GM23338 (cell line): ENCODE measurements at regions not wholly inside any gene's neighbourhood (a gene's known extent, or its start where the extent isn't known, plus 50 kb on each side); places are given as distances from the start of the nearest gene placed in this dataset.

ENCODE experiments used
- ATAC-seq: fragments of 200-7000 bp; cut with Tn5 transposase; 3 replicates; pipeline ENCODE4 v1.9.1; 2020
- DNase-seq: peaks from one replicate; pipeline ENCODE4 v3.0.0-alpha.2; 2015; ENCODE audit warnings: low spot score
- H2AFZ ChIP-seq: fragments of 200-600 bp; sonication (generic); 2 replicates; pipeline ENCODE4 v1.8.0; 2016; ENCODE audit warnings: antibody characterized with exemption, mild to moderate bottlenecking, moderate library complexity
- H3F3A ChIP-seq: fragments of 200-600 bp; sonication (generic); replicated peaks from 2 replicates; pipeline ENCODE4 v1.8.0; 2017; ENCODE audit warnings: antibody characterized with exemption, mixed run types, low read depth
- H3K27ac ChIP-seq: fragments of 200-600 bp; sonication (generic); 2 replicates; pipeline ENCODE4 v1.6.1; 2016; ENCODE audit warnings: low read depth
- H3K27me3 ChIP-seq: fragments of 200-600 bp; sonication (generic); 2 replicates; pipeline ENCODE4 v1.8.0; 2016; ENCODE audit warnings: mild to moderate bottlenecking, mixed run types, moderate library complexity; ENCODE audit not compliant: insufficient read depth
- H3K36me3 ChIP-seq: fragments of 200-600 bp; sonication (generic); 2 replicates; pipeline ENCODE4 v1.8.0; 2016; ENCODE audit warnings: mild to moderate bottlenecking; ENCODE audit not compliant: insufficient read depth
- H3K4me1 ChIP-seq: fragments of 200-600 bp; sonication (generic); 2 replicates; pipeline ENCODE4 v1.8.0; 2016; ENCODE audit warnings: mild to moderate bottlenecking, moderate library complexity; ENCODE audit not compliant: insufficient read depth
- H3K4me2 ChIP-seq: fragments of 200-600 bp; sonication (generic); 2 replicates; pipeline ENCODE4 v1.7.1; 2017; ENCODE audit warnings: mixed run types
- H3K4me3 ChIP-seq: fragments of 200-600 bp; sonication (generic); 2 replicates; pipeline ENCODE4 v1.6.1; 2016; ENCODE audit warnings: mixed run types
- H3K79me2 ChIP-seq: fragments of 200-600 bp; sonication (generic); replicated peaks from 2 replicates; pipeline ENCODE4 v1.8.0; 2017; ENCODE audit warnings: mild to moderate bottlenecking; ENCODE audit not compliant: insufficient read depth
- H3K9me2 ChIP-seq: fragments of 200-600 bp; sonication (generic); 2 replicates; pipeline ENCODE4 v1.8.0; 2017; ENCODE audit not compliant: insufficient read depth
- H4K20me1 ChIP-seq: fragments of 200-600 bp; sonication (generic); replicated peaks from 2 replicates; pipeline ENCODE4 v1.8.0; 2017; ENCODE audit warnings: mild to moderate bottlenecking; ENCODE audit not compliant: insufficient read depth
- H3K27ac Mint-ChIP-seq: 2 replicates; pipeline ENCODE4 v1.8.0; 2020; ENCODE audit warnings: inconsistent platforms, mild to moderate bottlenecking, moderate library complexity, mixed read lengths
- H3K27me3 Mint-ChIP-seq: 3 replicates; pipeline ENCODE4 v1.8.0; 2022; ENCODE audit warnings: low read depth, mild to moderate bottlenecking, moderate library complexity, mixed read lengths, inconsistent platforms; ENCODE audit not compliant: insufficient read depth, poor library complexity
- H3K36me3 Mint-ChIP-seq: 3 replicates; pipeline ENCODE4 v1.8.0; 2021; ENCODE audit warnings: low read depth, mild to moderate bottlenecking, inconsistent platforms, moderate library complexity, mixed read lengths
- H3K4me1 Mint-ChIP-seq: 3 replicates; pipeline ENCODE4 v1.8.0; 2020; ENCODE audit warnings: mild to moderate bottlenecking, inconsistent platforms, mixed read lengths
- H3K4me3 Mint-ChIP-seq: 3 replicates; pipeline ENCODE4 v1.8.0; 2021; ENCODE audit warnings: moderate library complexity, mild to moderate bottlenecking, inconsistent platforms, mixed read lengths
- H3K9me3 Mint-ChIP-seq: 3 replicates; pipeline ENCODE4 v1.8.0; 2020; ENCODE audit warnings: moderate library complexity, mild to moderate bottlenecking, inconsistent platforms, mixed read lengths
- EZH2 ChIP-seq: fragments of 200-600 bp; sonication (generic); IDR thresholded peaks from one replicate; pipeline ENCODE4 v1.8.0; 2017; ENCODE audit warnings: antibody characterized with exemption, mild to moderate bottlenecking, low read depth; ENCODE audit not compliant: unreplicated experiment
- EZH2phosphoT487 ChIP-seq: fragments of 200-600 bp; sonication (generic); IDR thresholded peaks from one replicate; pipeline ENCODE4 v1.8.1; 2018; ENCODE audit warnings: antibody characterized with exemption; ENCODE audit not compliant: unreplicated experiment
- NANOG ChIP-seq: IDR thresholded peaks from 2 replicates; pipeline ENCODE4 v1.6.1; 2016; ENCODE audit warnings: antibody characterized with exemption, borderline replicate concordance
- POLR2AphosphoS5 ChIP-seq: IDR thresholded peaks from 2 replicates; pipeline ENCODE4 v1.6.1; 2016; ENCODE audit warnings: antibody characterized with exemption, low read depth
- STAT1 ChIP-seq: IDR thresholded peaks from one replicate; pipeline ENCODE4 v1.6.1; 2016; ENCODE audit warnings: antibody characterized with exemption; ENCODE audit not compliant: unreplicated experiment
- TF ChIP-seq, protein P1 (sequence below): IDR thresholded peaks from one replicate; pipeline ENCODE4 v1.6.1; 2018; ENCODE audit warnings: antibody characterized with exemption; ENCODE audit not compliant: unreplicated experiment
- TF ChIP-seq, protein P2 (sequence below), 2 experiments: fragments of 200-600 bp in 1 of 2; sonication (generic) in 1 of 2; conservative IDR thresholded peaks; 2 replicates each; pipeline versions ENCODE4 v1.5.1 to v1.6.1; 2016 to 2017; ENCODE audit warnings: antibody characterized with exemption in 2 of 2, low read depth in 2 of 2, mild to moderate bottlenecking in 2 of 2, moderate library complexity in 1 of 2
- TF ChIP-seq, protein P3 (sequence below): fragments of 250-450 bp; sonication (Bioruptor Pico); IDR thresholded peaks from 2 replicates; pipeline ENCODE4 v1.5.0; 2020; ENCODE audit warnings: mild to moderate bottlenecking, moderate library complexity

DNA sequence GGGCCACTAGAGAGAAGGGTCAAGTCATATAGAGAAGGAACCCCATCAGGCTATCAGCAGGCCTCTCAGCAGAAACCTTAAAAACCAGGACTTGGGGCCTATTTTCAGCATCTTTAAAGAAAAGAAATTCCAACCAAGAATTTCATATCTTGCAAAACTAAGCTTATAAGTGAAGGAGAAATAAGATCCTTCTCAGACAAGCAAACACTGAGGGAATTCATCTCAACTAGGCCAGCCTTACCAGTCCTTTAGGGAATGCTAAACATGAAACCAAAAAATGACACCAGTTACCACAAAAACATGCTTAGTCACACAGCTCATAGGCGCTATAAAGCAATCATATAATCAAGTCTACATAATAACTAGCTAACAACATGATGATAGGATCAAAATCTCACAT, 407.1 kb downstream of the LRRC70 start (continued):
- TF ChIP-seq, protein P1, sequence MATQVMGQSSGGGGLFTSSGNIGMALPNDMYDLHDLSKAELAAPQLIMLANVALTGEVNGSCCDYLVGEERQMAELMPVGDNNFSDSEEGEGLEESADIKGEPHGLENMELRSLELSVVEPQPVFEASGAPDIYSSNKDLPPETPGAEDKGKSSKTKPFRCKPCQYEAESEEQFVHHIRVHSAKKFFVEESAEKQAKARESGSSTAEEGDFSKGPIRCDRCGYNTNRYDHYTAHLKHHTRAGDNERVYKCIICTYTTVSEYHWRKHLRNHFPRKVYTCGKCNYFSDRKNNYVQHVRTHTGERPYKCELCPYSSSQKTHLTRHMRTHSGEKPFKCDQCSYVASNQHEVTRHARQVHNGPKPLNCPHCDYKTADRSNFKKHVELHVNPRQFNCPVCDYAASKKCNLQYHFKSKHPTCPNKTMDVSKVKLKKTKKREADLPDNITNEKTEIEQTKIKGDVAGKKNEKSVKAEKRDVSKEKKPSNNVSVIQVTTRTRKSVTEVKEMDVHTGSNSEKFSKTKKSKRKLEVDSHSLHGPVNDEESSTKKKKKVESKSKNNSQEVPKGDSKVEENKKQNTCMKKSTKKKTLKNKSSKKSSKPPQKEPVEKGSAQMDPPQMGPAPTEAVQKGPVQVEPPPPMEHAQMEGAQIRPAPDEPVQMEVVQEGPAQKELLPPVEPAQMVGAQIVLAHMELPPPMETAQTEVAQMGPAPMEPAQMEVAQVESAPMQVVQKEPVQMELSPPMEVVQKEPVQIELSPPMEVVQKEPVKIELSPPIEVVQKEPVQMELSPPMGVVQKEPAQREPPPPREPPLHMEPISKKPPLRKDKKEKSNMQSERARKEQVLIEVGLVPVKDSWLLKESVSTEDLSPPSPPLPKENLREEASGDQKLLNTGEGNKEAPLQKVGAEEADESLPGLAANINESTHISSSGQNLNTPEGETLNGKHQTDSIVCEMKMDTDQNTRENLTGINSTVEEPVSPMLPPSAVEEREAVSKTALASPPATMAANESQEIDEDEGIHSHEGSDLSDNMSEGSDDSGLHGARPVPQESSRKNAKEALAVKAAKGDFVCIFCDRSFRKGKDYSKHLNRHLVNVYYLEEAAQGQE: no peak
- no peak for TF ChIP-seq EZH2phosphoT487
- TF ChIP-seq, protein P2, sequence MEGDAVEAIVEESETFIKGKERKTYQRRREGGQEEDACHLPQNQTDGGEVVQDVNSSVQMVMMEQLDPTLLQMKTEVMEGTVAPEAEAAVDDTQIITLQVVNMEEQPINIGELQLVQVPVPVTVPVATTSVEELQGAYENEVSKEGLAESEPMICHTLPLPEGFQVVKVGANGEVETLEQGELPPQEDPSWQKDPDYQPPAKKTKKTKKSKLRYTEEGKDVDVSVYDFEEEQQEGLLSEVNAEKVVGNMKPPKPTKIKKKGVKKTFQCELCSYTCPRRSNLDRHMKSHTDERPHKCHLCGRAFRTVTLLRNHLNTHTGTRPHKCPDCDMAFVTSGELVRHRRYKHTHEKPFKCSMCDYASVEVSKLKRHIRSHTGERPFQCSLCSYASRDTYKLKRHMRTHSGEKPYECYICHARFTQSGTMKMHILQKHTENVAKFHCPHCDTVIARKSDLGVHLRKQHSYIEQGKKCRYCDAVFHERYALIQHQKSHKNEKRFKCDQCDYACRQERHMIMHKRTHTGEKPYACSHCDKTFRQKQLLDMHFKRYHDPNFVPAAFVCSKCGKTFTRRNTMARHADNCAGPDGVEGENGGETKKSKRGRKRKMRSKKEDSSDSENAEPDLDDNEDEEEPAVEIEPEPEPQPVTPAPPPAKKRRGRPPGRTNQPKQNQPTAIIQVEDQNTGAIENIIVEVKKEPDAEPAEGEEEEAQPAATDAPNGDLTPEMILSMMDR (conservative IDR thresholded peaks at IDR 0.05; ENCODE audit: low read depth in 2 of 2): no peak

GRCh38 chr5:62982348-62982747, 403.7 kb downstream of the LRRC70 start:
- H3K27me3 ChIP-seq: no peaks in the 10 kb centered on the region
- H3K27me3 Mint-ChIP-seq: peaks cover 5% of the 10 kb centered on the region
- H3K36me3 Mint-ChIP-seq: peaks cover 14% of the 10 kb centered on the region; the same call in 1 of the 3 replicates
- H2AFZ ChIP-seq: peak overlapping the region; percentile 56
- no peak overlapping the region for H3K4me3 ChIP-seq
- peaks cover 8% of the 10 kb centered on the region; the same call in 1 of the 2 replicates for H3K4me1 ChIP-seq
- no peaks in the 10 kb centered on the region for H3F3A ChIP-seq
- peaks cover 23% of the 10 kb centered on the region; the same call in 2 of the 3 replicates for H3K9me3 Mint-ChIP-seq
- H3K27ac Mint-ChIP-seq: no peak overlapping the region
- H3K36me3 ChIP-seq: no peaks in the 10 kb centered on the region
- H3K27ac ChIP-seq: no peak overlapping the region
- peaks cover 7% of the 10 kb centered on the region; the same call in 1 of the 2 replicates for H3K9me2 ChIP-seq
- H3K4me2 ChIP-seq: no peak overlapping the region
- H4K20me1 ChIP-seq: no peaks in the 10 kb centered on the region
- no peak overlapping the region for H3K4me3 Mint-ChIP-seq
- no peaks in the 10 kb centered on the region for H3K79me2 ChIP-seq
- DNase-seq (peak; percentile 34), ATAC-seq (peak; percentile 40; the same call in 1 of the 3 replicates)
- peaks cover 15% of the 10 kb centered on the region for H3K4me1 Mint-ChIP-seq
- TF ChIP-seq, protein P1: no peak
- TF ChIP-seq, protein P3, sequence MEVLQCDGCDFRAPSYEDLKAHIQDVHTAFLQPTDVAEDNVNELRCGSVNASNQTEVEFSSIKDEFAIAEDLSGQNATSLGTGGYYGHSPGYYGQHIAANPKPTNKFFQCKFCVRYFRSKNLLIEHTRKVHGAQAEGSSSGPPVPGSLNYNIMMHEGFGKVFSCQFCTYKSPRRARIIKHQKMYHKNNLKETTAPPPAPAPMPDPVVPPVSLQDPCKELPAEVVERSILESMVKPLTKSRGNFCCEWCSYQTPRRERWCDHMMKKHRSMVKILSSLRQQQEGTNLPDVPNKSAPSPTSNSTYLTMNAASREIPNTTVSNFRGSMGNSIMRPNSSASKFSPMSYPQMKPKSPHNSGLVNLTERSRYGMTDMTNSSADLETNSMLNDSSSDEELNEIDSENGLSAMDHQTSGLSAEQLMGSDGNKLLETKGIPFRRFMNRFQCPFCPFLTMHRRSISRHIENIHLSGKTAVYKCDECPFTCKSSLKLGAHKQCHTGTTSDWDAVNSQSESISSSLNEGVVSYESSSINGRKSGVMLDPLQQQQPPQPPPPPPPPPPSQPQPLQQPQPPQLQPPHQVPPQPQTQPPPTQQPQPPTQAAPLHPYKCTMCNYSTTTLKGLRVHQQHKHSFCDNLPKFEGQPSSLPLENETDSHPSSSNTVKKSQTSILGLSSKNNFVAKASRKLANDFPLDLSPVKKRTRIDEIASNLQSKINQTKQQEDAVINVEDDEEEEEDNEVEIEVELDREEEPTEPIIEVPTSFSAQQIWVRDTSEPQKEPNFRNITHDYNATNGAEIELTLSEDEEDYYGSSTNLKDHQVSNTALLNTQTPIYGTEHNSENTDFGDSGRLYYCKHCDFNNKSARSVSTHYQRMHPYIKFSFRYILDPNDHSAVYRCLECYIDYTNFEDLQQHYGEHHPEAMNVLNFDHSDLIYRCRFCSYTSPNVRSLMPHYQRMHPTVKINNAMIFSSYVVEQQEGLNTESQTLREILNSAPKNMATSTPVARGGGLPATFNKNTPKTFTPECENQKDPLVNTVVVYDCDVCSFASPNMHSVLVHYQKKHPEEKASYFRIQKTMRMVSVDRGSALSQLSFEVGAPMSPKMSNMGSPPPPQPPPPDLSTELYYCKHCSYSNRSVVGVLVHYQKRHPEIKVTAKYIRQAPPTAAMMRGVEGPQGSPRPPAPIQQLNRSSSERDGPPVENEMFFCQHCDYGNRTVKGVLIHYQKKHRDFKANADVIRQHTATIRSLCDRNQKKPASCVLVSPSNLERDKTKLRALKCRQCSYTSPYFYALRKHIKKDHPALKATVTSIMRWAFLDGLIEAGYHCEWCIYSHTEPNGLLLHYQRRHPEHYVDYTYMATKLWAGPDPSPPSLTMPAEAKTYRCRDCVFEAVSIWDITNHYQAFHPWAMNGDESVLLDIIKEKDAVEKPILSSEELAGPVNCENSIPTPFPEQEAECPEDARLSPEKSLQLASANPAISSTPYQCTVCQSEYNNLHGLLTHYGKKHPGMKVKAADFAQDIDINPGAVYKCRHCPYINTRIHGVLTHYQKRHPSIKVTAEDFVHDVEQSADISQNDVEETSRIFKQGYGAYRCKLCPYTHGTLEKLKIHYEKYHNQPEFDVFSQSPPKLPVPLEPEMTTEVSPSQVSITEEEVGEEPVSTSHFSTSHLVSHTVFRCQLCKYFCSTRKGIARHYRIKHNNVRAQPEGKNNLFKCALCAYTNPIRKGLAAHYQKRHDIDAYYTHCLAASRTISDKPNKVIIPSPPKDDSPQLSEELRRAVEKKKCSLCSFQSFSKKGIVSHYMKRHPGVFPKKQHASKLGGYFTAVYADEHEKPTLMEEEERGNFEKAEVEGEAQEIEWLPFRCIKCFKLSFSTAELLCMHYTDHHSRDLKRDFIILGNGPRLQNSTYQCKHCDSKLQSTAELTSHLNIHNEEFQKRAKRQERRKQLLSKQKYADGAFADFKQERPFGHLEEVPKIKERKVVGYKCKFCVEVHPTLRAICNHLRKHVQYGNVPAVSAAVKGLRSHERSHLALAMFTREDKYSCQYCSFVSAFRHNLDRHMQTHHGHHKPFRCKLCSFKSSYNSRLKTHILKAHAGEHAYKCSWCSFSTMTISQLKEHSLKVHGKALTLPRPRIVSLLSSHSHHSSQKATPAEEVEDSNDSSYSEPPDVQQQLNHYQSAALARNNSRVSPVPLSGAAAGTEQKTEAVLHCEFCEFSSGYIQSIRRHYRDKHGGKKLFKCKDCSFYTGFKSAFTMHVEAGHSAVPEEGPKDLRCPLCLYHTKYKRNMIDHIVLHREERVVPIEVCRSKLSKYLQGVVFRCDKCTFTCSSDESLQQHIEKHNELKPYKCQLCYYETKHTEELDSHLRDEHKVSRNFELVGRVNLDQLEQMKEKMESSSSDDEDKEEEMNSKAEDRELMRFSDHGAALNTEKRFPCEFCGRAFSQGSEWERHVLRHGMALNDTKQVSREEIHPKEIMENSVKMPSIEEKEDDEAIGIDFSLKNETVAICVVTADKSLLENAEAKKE (CRISPR knock-in tag): no peak
- TF ChIP-seq STAT1 (no peak), POLR2AphosphoS5 (no peak), EZH2 (no peak), NANOG (no peak)
